Thoracic aorta (tissue), 2 donors: ENCODE measurements at regions not wholly inside any gene's neighbourhood (a gene's known extent, or its start where the extent isn't known, plus 50 kb on each side); places are given as distances from the start of the nearest gene placed in this dataset.

ENCODE experiments used
- ATAC-seq: fragments of 150-250 bp; one replicate; pipeline ENCODE4 v1.8.0; 2017; ENCODE audit warnings: low read depth; ENCODE audit not compliant: insufficient number of reproducible peaks, low FRiP score
- DNase-seq: peaks from one replicate; pipeline ENCODE4 v3.0.0-alpha.2; 2020; ENCODE audit warnings: low spot score
- H3K27ac ChIP-seq, 2 donors: fragments of 200-600 bp; sonication (generic); 1 replicate in 1 of 2; 2 replicates in 1 of 2; pipeline ENCODE4 v1.5.1; 2016; ENCODE audit warnings: mild to moderate bottlenecking in 2 of 2, moderate library complexity in 2 of 2
- H3K27me3 ChIP-seq: fragments of 200-600 bp; sonication (generic); replicated peaks from 2 replicates; pipeline ENCODE4 v1.6.0; 2016; ENCODE audit warnings: mild to moderate bottlenecking; ENCODE audit not compliant: insufficient read depth
- H3K36me3 ChIP-seq: fragments of 200-600 bp; sonication (generic); one replicate; pipeline ENCODE4 v1.5.1; 2016
- H3K4me1 ChIP-seq, 2 donors: fragments of 200-600 bp; sonication (generic); 1 replicate in 1 of 2; 2 replicates in 1 of 2; pipeline versions ENCODE4 v1.5.1 to v1.6.0; 2016; ENCODE audit warnings: low read depth in 2 of 2, mild to moderate bottlenecking in 1 of 2; ENCODE audit not compliant: control insufficient read depth in 1 of 2
- H3K4me3 ChIP-seq: fragments of 200-600 bp; sonication (generic); 2 replicates; pipeline ENCODE4 v1.5.1; 2016; ENCODE audit warnings: mild to moderate bottlenecking
- H3K9me3 ChIP-seq: fragments of 200-600 bp; sonication (generic); 2 replicates; pipeline ENCODE4 v1.5.1; 2016
- TF ChIP-seq, protein P1 (sequence below): fragments of 200-600 bp; sonication (generic); IDR thresholded peaks from one replicate; pipeline ENCODE4 v1.5.1; 2019; ENCODE audit warnings: antibody characterized with exemption

GRCh38 chr2:191760655-191761262 is 82.8 kb downstream of the NABP1 start:
- ATAC-seq, result no peak
- TF ChIP-seq, protein P1, sequence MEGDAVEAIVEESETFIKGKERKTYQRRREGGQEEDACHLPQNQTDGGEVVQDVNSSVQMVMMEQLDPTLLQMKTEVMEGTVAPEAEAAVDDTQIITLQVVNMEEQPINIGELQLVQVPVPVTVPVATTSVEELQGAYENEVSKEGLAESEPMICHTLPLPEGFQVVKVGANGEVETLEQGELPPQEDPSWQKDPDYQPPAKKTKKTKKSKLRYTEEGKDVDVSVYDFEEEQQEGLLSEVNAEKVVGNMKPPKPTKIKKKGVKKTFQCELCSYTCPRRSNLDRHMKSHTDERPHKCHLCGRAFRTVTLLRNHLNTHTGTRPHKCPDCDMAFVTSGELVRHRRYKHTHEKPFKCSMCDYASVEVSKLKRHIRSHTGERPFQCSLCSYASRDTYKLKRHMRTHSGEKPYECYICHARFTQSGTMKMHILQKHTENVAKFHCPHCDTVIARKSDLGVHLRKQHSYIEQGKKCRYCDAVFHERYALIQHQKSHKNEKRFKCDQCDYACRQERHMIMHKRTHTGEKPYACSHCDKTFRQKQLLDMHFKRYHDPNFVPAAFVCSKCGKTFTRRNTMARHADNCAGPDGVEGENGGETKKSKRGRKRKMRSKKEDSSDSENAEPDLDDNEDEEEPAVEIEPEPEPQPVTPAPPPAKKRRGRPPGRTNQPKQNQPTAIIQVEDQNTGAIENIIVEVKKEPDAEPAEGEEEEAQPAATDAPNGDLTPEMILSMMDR, result no peak
- H3K36me3 ChIP-seq, result no peaks in the 10 kb centered on the region
- no peak for DNase-seq
- no peaks in the 10 kb centered on the region for H3K4me1 ChIP-seq
- H3K27me3 ChIP-seq, result no peaks in the 10 kb centered on the region
- no peak overlapping the region for H3K27ac ChIP-seq
- no peaks in the 10 kb centered on the region for H3K9me3 ChIP-seq
- H3K4me3 ChIP-seq, result no peak overlapping the region

DNA sequence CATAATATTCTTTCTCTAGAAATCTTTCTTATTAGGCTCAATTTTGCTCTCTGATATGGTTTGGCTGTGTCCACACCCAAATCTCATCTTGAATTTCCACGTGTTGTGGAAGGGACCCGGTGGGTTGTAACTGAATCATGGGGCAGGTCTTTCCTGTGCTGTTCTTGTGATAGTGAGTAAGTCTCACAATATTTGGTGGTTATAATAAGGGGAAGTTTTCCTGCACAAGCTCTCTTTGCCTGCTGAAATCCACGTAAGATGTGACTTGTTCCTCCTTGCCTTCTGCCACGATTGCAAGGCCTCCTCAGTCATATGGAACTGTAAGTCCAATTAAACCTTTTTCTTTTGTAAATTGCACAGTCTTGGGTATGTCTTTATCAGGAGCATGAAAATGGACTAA is 73.8 kb downstream of the CAVIN2 start:
- no peak overlapping the region for H3K27ac ChIP-seq
- ATAC-seq (no peak), DNase-seq (no peak)
- H3K27me3 ChIP-seq, result no peaks in the 10 kb centered on the region
- no peaks in the 10 kb centered on the region for H3K4me1 ChIP-seq
- H3K9me3 ChIP-seq, result no peaks in the 10 kb centered on the region
- no peak overlapping the region for H3K4me3 ChIP-seq
- TF ChIP-seq, protein P1, result no peak
- no peaks in the 10 kb centered on the region for H3K36me3 ChIP-seq

GRCh38 chr2:191777351-191777750 is 69.5 kb downstream of the CAVIN2 start:
- DNase-seq, result no peak
- H3K27me3 ChIP-seq, result no peaks in the 10 kb centered on the region
- TF ChIP-seq, protein P1, result no peak
- no peaks in the 10 kb centered on the region for H3K36me3 ChIP-seq
- H3K9me3 ChIP-seq, result no peaks in the 10 kb centered on the region
- no peak for ATAC-seq
- H3K27ac ChIP-seq, result no peak overlapping the region
- no peaks in the 10 kb centered on the region for H3K4me1 ChIP-seq
- no peak overlapping the region for H3K4me3 ChIP-seq

- TF ChIP-seq, protein P1, result no peak
- Histone ChIP-seq H3K4me1 (no peaks in the 10 kb centered on the region), H3K27me3 (no peaks in the 10 kb centered on the region), H3K4me3 (no peak overlapping the region), H3K9me3 (no peaks in the 10 kb centered on the region), H3K27ac (no peak overlapping the region), H3K36me3 (no peaks in the 10 kb centered on the region)
- DNase-seq (no peak), ATAC-seq (no peak)
These were observed 68.8 kb downstream of the CAVIN2 start for GRCh38 chr2:191778041-191778440.

GRCh38 chr2:191782351-191782750 is 64.5 kb downstream of the CAVIN2 start:
- TF ChIP-seq, protein P1, result no peak
- Histone ChIP-seq H3K9me3 (no peaks in the 10 kb centered on the region), H3K27me3 (no peaks in the 10 kb centered on the region), H3K4me3 (no peak overlapping the region), H3K36me3 (no peaks in the 10 kb centered on the region), H3K4me1 (no peaks in the 10 kb centered on the region), H3K27ac (no peak overlapping the region)
- ATAC-seq (no peak), DNase-seq (no peak)
